COLO668 (cell line): ENCODE measurements at regions not wholly inside any gene's neighbourhood (a gene's known extent, or its start where the extent isn't known, plus 50 kb on each side); places are given as distances from the start of the nearest gene placed in this dataset.
"Not testable (repeated sequence)": the region's sequence is repeated elsewhere in the genome, so short reads cannot be mapped to it uniquely, and the experiment has no call there.

ENCODE experiments used
- DNase-seq: peaks from one replicate; lab custom pipeline; 2025; ENCODE audit not compliant: unreplicated experiment; lab: John Stamatoyannopoulos, UW

DNA sequence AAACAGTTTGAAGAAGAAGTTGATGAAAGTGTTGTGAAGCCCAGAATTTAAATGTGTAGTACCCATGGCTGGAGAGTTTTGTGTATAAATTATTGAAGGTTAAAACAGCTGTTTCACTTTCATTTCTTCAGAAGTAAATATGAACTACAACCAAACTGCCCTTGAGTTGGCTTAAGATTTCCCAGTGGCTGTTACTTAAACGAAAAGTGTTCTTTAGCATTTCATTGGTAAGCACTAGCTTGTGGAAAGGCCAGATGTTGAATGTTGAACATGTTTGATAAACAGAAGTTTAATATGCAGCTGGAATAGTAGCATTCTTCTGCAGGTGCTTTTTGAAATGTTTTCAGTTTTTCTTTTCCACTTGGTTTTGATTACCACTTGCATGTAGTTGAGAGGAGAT, 83.2 kb upstream of the TNRC6B start:
- no peak for DNase-seq

DNA sequence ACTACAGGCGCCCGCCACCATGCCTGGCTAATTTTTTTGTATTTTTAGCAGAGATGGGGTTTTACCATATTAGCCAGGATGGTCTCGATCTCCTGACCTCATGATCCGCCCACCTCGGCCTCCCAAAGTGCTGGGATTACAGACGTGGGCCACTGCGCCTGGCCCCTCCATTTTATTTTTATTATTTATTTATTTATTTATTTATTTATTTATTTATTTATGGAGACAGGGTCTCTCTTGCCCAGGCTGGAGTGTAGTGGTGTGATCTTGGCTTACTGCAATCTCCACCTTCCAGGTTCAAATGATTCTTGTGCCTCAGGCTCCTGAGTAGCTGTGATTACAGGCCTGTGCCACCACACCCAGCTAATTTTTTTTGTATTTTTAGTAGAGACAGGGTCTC, 77.8 kb upstream of the TNRC6B start:
- not testable (repeated sequence) for DNase-seq

DNA sequence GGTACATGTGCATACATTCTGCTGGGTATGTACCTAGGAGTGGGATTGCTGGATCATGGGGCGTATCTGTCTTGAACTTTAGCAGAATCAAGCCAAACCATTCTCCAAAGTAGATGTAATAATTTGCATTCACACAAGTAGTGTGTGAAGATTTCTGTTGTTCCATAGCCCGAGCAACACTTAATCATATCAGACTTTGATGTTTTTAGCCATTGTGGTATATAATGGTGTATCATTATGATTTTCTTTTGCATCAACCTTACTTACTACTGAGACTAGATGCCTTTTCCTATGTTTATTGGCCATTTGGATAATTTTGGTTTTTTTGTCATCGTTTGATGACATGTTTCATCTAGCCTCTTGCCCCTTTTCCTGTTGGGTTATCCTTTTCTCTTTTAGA, 72.0 kb upstream of the TNRC6B start:
- no peak for DNase-seq

DNA sequence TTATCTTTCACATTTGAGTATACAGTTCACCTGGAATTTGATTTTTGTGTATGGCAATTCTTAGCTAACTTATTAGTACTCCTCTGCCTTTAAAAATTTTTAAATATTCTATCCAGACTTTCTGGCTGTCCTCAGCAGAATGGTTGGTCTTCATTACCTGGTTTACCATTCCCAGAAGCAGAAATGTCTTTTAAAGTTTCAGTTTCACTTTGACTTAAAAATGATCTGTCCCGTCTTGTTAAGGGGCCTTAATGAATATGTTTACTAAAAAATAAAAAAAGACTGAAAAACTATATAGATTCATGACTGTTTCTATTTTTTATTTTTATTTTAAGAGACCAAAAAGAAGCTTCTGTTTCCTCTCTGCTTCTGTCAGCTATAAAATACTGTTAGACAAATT, 70.5 kb upstream of the TNRC6B start:
- DNase-seq: no peak

DNA sequence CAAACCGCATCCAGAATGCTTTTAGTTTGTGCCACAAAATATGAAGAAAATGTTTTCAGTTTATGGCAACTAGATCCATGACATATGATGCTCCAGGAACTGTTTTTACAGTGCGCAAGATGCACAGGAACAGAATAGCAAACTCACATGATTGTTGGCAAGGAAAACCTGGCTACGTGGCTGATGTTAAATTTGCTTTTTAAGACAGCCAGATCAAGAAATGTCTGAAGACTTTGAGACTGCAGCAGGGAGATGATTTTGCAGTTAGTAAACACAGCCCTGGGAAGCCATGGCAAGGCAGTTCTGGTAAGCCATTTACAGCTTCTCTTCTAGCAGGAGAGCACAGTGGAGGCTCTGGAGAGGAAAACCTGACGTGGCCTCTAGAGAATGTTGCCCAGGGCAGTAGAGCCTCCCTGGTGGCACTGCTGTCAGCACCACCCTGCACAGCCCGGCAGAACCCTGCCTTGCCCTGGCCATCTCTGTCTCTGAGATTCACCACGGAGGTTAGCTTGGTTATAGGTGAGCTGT, 69.8 kb upstream of the TNRC6B start:
- no peak for DNase-seq

DNA sequence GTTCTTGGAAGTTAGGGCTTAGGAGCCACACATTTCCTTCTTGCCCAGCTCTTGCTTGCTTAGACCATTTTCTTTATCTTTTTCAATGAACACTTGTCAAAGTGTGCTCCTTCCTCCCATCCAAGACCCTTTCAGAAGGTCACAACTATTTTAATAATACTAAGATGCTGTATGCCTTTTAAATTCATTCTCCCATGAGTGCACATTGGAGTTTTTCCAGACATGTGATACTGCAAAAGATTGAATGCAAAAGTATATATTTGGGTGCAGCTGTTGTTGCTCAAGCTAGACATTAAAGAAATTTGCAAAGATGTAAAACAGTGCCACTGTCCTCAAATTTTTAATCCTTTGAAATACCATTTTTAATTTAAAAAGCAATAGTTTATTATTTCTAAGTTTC, 69.3 kb upstream of the TNRC6B start:
- DNase-seq: no peak

DNA sequence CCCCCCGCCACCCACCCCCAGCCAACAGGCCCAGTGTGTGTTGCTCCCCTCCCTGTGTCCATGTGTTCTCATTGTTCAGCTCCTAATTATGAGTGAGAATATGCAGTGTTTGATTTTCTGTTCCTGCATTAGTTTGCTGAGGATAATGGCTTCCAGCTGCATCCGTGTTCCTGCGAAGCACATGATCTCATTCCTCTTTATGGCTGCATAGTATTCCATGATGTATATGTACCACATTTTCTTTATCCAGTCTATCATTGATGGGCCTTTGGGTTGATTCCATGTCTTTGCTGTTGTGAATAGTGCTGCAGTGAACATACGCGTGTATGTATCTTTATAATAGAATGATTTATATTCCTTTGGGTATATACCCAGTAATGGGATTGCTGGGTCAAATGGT, 68.8 kb upstream of the TNRC6B start:
- DNase-seq: not testable (repeated sequence)

DNA sequence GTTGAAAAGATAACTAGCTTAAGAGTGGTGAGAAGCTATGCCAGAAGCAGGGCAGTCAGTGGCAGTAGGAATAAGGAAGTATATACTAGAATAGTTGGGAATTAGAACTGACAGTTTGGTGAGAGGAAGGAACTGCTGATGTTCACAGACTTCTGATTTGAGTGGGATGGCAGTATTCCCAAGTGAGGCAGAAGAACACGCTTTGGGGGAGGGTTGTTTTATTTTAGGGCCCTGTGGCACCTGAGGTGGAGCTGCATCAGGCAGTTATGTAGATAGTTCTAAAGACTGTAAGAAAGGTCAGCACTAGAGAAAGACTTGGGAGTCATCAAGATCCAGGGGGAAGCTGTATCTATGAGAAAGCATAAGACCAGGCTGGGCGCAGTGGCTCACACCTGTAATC, 66.3 kb upstream of the TNRC6B start:
- no peak for DNase-seq

DNA sequence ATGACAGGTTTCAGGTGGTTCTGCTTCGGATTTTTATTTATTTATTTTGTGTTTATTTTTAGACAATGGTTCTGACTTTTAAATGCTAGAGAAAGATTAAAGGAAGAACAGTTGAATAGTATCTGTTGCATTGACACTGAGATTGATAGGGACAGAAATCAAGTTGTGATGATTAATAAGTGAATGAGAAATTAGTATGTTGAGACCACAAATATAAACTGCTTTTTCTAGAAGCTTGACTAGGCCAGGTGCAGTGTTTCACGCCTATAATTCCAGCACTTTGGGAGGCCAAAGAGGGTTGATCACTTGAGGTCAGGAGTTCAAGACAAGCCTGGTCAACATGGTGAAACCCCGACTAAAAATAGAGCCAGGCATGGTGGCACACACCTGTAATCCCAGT, 65.1 kb upstream of the TNRC6B start:
- DNase-seq: no peak

DNA sequence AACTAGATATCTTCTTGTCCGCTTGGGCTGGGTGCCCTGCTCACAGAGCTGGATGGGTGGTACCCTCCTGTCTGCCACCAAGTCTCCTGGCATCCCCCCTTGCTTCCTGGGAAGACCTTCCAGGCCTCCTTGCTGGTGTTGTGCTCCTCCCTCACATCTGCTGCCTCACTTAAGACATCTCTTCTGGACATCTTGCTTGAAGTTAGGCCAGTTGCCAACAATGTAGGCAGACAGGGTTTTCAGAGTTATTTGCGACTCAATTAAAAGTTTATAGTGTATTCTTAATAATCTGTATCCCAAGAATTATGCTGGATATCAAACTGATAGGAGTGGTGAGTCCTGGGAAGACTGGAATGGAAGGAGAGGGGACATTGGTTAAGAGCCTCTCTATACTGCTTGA, 64.0 kb upstream of the TNRC6B start:
- no peak for DNase-seq

DNA sequence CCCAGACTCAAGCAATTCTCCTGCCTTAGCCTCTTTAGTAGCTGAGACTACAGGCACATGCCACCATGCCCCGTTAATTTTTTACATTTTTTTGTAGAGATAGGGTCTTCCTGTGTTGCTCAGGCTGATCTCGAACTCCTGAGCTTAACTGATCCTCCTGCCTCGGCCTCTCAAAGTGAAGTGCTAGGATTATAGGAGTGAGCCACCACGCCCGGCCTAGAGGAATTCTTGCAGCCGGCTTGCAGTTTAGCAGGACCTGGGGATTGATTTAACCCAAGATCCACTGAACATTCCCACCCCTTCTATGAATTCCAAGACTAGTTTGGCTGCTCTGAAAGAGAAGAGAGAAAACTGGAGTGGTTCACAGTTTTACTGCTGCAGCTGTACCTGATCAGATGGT, 63.3 kb upstream of the TNRC6B start:
- no peak for DNase-seq

DNA sequence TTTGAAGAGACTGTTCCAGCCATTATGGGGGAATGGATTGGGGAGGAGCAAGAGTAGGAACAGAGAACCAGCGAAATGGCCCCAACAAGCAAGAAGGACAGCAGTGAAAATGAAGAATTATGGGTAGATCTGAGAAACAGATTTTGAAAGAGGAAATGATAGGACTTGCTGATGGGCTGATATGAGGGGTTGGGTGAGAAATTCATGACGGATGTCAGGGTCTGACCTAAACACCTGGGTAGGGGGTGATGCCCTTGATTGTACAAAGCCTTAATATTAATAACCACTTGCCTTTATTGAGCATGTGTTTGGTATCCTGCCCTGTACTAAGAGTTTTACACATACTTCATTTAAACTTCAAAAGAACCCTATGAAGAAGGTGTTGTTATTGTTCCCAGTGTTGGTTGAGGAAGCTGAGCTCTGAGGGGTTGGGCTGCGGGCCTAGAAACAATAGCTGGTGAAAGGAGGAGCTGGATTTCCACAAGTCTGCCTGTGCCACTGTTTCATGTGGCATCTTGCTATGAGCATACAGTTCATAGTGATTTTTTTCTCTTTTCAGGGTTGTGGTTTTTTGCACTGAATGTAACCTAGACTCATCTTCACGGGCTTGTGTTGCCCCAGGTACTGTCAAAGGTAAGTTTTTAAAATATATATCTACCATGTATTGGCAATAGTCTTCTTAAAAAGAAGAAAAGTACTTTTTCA, 61.1 kb upstream of the TNRC6B start:
- no peak for DNase-seq

DNA sequence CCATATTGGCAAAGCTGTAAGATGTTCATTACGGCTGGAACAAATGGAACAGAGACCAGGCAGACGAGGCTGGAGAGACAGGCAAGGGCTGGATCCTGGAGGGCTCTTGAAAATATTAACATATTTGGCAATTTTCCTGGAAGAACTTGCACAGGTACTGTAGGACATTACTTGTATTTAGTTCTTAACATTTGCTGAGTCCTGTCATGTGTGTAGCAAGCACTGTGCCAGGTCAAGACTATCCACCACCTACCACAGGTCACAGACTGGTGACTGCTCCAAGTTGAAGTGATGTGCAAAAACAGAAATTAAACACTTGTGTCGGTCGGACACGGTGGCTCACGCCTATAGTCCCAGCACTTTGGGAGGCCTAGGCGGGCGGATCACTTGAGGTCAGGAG, 58.7 kb upstream of the TNRC6B start:
- DNase-seq: no peak

DNA sequence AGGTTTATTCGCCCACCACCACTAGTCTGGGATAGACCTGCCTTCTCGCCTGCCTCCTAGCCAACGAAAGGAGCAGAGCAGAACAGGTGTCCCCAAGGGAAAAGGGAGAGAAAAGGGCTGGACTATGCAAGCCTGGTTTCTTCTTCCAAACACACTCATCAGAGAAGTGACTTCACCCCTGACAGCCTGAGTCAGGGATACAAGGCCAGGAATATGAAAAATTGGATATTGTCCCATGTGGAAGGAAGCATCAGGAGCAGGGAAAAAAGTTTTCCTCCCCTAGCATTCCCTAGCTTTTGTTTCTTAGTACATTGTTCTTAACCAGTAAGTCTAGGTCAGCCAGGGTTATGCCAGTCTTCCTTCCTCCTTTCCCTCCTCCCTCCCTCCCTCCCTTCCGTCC, 56.9 kb upstream of the TNRC6B start:
- DNase-seq: no peak

DNA sequence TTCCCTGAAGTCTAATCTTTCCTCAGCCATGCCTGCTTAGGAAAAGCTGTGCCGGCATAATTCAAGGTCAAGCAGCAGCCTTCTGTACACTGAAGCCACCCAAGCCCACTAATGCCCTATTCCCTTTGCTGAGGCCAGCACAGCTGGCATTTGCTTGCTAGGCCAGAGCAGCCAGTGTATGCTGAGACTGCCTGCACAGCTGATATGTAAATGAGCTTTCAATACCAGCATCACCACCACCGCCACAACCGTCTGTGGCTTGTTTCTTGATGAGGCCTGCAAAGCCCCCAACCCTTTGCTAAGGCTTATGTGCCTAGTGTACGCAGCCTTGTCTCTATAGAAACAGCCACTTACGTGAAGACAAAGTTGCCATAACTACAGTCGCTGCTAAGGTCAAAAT, 56.3 kb upstream of the TNRC6B start:
- DNase-seq: peak; percentile 6

DNA sequence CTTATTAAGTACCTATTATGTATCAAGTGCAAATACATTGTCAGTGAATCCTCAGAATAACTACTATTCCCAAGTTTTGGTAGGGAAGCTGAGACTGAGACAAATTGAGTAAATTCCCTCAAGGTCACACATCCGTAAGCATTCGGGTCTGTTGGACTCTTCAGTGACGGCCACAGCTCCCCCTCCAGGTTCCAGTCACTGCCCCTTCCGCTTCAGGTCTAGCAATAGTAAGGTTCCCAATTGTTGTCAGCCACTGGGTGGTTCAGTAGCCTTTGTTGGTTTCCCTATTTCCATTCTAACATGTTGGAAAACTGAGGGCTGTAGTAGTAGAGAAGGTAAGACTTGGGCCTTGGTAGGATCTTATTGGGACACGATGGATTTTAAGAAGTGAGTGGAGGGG, 54.9 kb upstream of the TNRC6B start:
- no peak for DNase-seq

DNA sequence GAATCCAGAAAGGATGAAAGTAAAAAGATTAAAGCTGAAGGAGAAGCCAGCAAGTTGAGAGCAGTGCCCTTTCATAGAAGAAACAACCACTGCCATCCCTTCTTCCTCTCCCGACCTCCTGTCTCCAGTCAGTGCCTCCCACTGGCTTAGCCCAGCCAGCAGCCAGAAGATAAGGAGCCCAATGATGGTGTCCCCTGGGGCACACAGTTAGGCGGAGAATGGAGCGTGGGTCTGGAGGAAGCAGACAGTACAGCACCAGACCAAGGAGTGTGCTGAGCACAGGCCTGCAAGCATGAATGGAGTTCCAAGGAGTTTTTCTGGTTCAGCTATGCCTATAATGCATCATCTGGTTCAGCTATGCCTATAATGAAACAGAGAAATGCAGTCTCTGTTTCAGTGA, 54.3 kb upstream of the TNRC6B start:
- no peak for DNase-seq
